ENCODE measurements at regions not wholly inside any gene's neighbourhood (a gene's known extent, or its start where the extent isn't known, plus 50 kb on each side); places are given as distances from the start of the nearest gene placed in this dataset.

DNA sequence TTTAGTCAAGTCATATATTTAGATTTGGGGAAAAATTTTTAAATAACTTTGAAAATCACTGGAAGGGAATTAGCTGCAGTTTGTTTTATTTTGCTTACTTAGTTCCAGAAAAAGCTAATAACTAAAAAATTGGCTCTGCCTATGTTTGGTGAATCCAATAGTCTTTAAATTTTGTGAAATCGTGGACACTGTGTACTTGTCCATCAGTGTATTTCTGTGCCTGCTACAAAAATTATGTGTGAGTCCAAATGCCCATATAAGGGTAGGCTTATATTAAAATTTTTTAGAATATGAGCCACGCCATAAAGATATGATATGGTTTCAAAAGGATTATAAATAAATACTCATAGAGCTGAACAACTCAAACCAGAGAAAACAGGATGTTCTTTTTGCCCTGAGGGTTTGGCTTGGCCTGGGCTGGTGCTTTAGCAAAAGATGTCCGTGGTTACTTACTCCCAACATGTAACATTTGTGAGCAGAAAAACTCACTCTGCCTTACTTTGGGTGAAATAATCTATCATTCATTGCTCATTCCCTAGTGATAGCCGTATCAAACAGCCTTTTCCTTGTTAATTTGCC, 133.2 kb upstream of the PRLR start:
- 8% methylated on average over 2 of the region's 4 CpGs; no CpG with 5 or more reads in 1 of the 2 experiments for WGBS, 2 experiments (ENCODE audit: extremely low coverage in 2 of 2, insufficient read length in 1 of 2)
- ATAC-seq (ENCODE audit: low read depth) = no peak
- no peak overlapping the region for H3K4me3 ChIP-seq (ENCODE audit: insufficient read depth, low read depth, low read length)

More for the DNA sequence above, 133.2 kb upstream of the PRLR start:
- H2AK9ac ChIP-seq (replicated peaks; ENCODE audit: low read depth, low read length, poor library complexity) = no peak overlapping the region
- H3K4me2 ChIP-seq (ENCODE audit: low read depth, low read length) = no peak overlapping the region
- H2BK20ac ChIP-seq (ENCODE audit: low read depth, low read length) = no peak overlapping the region
- TF ChIP-seq CHD1 (IDR thresholded peaks at IDR 0.05; ENCODE audit: low read depth, low read length) (no peak), SMC3 (IDR thresholded peaks at IDR 0.05; ENCODE audit: low read depth, low read length) (no peak), MAFK (IDR thresholded peaks at IDR 0.05; ENCODE audit: low read depth, low read length) (no peak), CTCF (conservative IDR thresholded peaks at IDR 0.05; ENCODE audit: low read depth, low read length) (no peak), USF2 (IDR thresholded peaks at IDR 0.05; ENCODE audit: low read depth, low read length) (no peak), MAZ (IDR thresholded peaks at IDR 0.05; ENCODE audit: borderline replicate concordance, low read depth, low read length) (no peak)
- no peak overlapping the region for H2BK15ac ChIP-seq (ENCODE audit: low read depth, low read length)
- H4K8ac ChIP-seq (ENCODE audit: low read depth in 2 of 2, low read length in 2 of 2) = no peak overlapping the region
- H2AK5ac ChIP-seq (ENCODE audit: low read depth, low read length) = no peak overlapping the region
- no peaks in the 10 kb centered on the region for H3K79me1 ChIP-seq (ENCODE audit: low read depth in 1 of 2, low read length in 2 of 2)
- no peaks in the 10 kb centered on the region for H3K36me3 ChIP-seq (ENCODE audit: control insufficient read depth, insufficient read depth, low read length)
- no peak overlapping the region for H2BK5ac ChIP-seq (ENCODE audit: low read depth, low read length, poor library complexity, severe bottlenecking)
- no peaks in the 10 kb centered on the region for H3K4me1 ChIP-seq (ENCODE audit: control insufficient read depth, insufficient read depth, low read length)
- H3K4ac ChIP-seq (ENCODE audit: low read depth, low read length) = no peak overlapping the region
- intact Hi-C loops (cut with micrococcal nuclease) (no loop called here), dilution Hi-C loops (cut with HindIII; ENCODE audit: low sequenced_read_pairs, unreplicated experiment) (no loop called here), in situ Hi-C loops (cut with MboI; ENCODE audit: low sequenced_read_pairs) (no loop called here)
- no peaks in the 10 kb centered on the region for H3K27me3 ChIP-seq (ENCODE audit: control insufficient read depth, insufficient read depth, low read length)
- H3K27ac ChIP-seq (ENCODE audit: insufficient read depth, low read length) = no peak overlapping the region
- H3K56ac ChIP-seq (ENCODE audit: extremely low read depth, insufficient read depth, low read length) = no peak overlapping the region
- no peak overlapping the region for H4K91ac ChIP-seq (ENCODE audit: insufficient read depth, low read depth, low read length)
- ChIA-PET CTCF (no interaction called here), POLR2A (ENCODE audit: unreplicated experiment) (no interaction called here)
- DNase-seq = no peak
- H4K5ac ChIP-seq (ENCODE audit: low read depth, low read length) = no peak overlapping the region
- no peaks in the 10 kb centered on the region for H4K20me1 ChIP-seq (ENCODE audit: insufficient read depth, low read length)
- no TSS peak for BruUV-seq (replicated peaks)
- H2BK120ac ChIP-seq (ENCODE audit: low read depth, low read length) = no peak overlapping the region
- H3K9me3 ChIP-seq (ENCODE audit: control insufficient read depth, insufficient read depth, low read length) = no peaks in the 10 kb centered on the region
- no peak overlapping the region for H2AFZ ChIP-seq (replicated peaks; ENCODE audit: low read length, poor library complexity)
- H3K14ac ChIP-seq (replicated peaks; ENCODE audit: low read depth, low read length) = no peak overlapping the region
- H3K23ac ChIP-seq (ENCODE audit: low read depth, low read length) = no peak overlapping the region
- H3K9ac ChIP-seq (ENCODE audit: low read depth, low read length) = no peak overlapping the region
- H3K9me1 ChIP-seq (ENCODE audit: insufficient read depth, low read length) = no peaks in the 10 kb centered on the region
- no peak overlapping the region for H3K18ac ChIP-seq (ENCODE audit: low read depth, low read length)

Data from IMR-90 (cell line).